Spinal cord (tissue), 9 donors: ENCODE measurements at regions not wholly inside any gene's neighbourhood (a gene's known extent, or its start where the extent isn't known, plus 50 kb on each side); places are given as distances from the start of the nearest gene placed in this dataset.

Experiments
- DNase-seq, 6 donors: peaks; one replicate each; pipeline versions ENCODE4 v3.0.0 to v3.0.0-alpha.2; 2013 to 2015; ENCODE audit warnings: low spot score in 6 of 6, low read depth in 4 of 6
- H3K27ac ChIP-seq: one replicate; pipeline ENCODE4 v1.5.1; 2013; ENCODE audit warnings: low read depth, low read length, control low read depth
- H3K27me3 ChIP-seq: one replicate; pipeline ENCODE4 v1.6.1; 2013; ENCODE audit warnings: low read length; ENCODE audit not compliant: control insufficient read depth, insufficient read depth
- H3K36me3 ChIP-seq: one replicate; pipeline ENCODE4 v1.6.1; 2013; ENCODE audit warnings: low read length; ENCODE audit not compliant: control insufficient read depth, insufficient read depth
- H3K4me1 ChIP-seq: one replicate; pipeline ENCODE4 v1.6.1; 2013; ENCODE audit warnings: low read length; ENCODE audit not compliant: control insufficient read depth, insufficient read depth
- H3K4me3 ChIP-seq: one replicate; pipeline ENCODE4 v1.5.1; 2013; ENCODE audit warnings: low read depth, low read length, control low read depth
- H3K9me3 ChIP-seq: one replicate; pipeline ENCODE4 v1.6.1; 2013; ENCODE audit warnings: low read length; ENCODE audit not compliant: control insufficient read depth, insufficient read depth
- WGBS: methylation state at CpG from one replicate; pipeline ENCODE4 v1.1.5; 2013; ENCODE audit warnings: missing lambda C conversion rate; ENCODE audit not compliant: insufficient coverage; 5-methylcytosine and 5-hydroxymethylcytosine counted together
- donor health status: healthy.

DNA sequence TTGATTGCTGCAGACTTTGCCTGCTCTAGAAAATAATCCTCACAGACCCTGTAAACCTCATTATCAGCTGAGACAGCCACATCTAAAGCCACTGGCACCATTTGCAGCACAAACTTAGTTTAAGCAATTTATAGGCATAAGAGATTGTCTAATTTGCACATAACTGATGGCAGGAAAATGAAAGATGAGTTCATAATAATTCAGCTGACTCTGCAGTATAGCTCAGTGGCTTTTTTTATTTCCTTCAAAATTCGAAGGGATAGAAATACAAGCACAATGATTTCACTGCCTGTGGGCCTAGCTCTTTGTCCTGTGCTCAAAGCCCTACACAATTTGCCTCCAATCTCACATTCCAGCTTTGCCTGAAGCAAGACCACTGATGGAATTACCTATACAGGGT, 341.2 kb downstream of the RAD51AP2 start:
- DNase-seq, result peak in 1 of 6 donors; percentile 53
- no peaks in the 10 kb centered on the region for H3K27me3 ChIP-seq
- no peak overlapping the region for H3K4me3 ChIP-seq
- 67% methylated on average over 1 of the region's 1 CpG for WGBS
- H3K9me3 ChIP-seq, result no peaks in the 10 kb centered on the region
- peaks cover 3% of the 10 kb centered on the region for H3K4me1 ChIP-seq
- H3K36me3 ChIP-seq, result no peaks in the 10 kb centered on the region
- no peak overlapping the region for H3K27ac ChIP-seq

DNA sequence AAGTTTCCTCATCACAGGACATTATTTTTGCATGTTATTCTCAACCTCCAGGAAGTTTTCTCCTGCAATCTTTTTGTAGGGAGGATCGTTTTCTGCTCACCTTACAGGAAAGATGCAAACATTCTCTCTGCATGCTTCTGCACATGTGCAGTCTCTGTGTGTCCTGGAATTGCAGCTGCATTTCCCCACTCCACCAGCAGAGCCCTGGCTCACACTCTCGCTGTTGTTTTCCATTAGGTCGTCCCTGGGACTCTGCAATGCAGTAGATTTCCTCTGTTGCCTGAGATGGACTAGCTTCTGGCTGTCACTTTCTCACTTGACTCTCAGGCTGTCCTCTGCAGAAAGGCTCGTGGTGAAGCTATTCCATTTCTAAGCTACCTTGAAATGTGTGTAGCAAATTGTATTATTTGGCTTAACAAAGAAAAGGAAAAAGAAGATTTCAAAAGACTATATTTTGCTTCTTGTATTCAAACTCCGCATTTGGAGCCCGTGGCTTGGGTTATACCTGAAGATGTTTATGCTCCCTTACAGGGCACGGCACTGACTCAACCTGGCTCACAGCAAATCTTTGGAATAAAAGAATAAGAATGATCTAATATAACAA, 346.7 kb downstream of the RAD51AP2 start:
- Histone ChIP-seq H3K36me3 (no peaks in the 10 kb centered on the region), H3K9me3 (no peaks in the 10 kb centered on the region), H3K4me1 (peaks cover 3% of the 10 kb centered on the region), H3K4me3 (no peak overlapping the region), H3K27me3 (no peaks in the 10 kb centered on the region), H3K27ac (no peak overlapping the region)
- DNase-seq, result peak in 4 of 6 donors; percentile 41 to 93 (median 53)
- 0% methylated on average over 3 of the region's 7 CpGs for WGBS

DNA sequence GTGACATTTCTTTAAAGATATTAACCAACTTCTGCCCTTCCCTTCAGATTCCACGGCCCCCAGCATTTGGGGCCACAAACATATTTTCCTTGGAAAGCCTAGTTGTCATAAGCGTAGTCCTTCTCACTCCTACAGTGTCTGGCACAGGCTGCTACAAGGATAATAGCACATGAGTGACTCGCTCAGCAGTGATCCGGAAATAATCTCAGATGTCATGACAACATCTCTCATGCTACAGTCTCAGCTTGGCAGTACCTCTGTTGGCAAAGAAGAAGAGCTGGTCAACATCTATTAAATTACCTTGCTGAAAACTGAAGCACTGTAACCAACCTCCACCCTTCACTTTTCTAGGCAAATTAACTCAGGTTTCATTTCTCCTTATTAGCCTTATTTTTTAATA, 351.7 kb downstream of the RAD51AP2 start:
- Histone ChIP-seq H3K36me3 (no peaks in the 10 kb centered on the region), H3K9me3 (no peaks in the 10 kb centered on the region), H3K27ac (no peak overlapping the region), H3K4me3 (no peak overlapping the region), H3K4me1 (no peaks in the 10 kb centered on the region), H3K27me3 (no peaks in the 10 kb centered on the region)
- DNase-seq, result peak in 2 of 6 donors; percentile 43 to 61
- 54% methylated on average over 4 of the region's 4 CpGs for WGBS

DNA sequence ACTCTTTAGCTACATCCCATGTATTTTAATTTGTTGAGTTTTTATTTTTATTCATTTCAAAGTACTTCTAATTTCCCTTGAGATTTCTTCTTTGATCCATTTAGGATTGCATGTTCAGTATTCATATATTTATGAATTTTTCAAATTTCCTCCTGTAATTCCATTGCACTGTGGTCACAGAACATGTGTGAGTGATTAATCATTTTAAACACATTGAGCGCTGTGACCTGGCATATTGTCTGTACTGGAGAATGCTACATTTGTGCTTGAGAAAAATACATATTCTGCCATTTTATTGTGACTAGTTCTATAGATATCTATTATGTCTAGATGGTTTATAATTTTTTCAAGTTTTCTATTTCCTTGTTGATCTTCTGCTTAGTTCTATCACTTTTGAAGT, 353.7 kb downstream of the RAD51AP2 start:
- no peaks in the 10 kb centered on the region for H3K36me3 ChIP-seq
- no peaks in the 10 kb centered on the region for H3K9me3 ChIP-seq
- WGBS, result no CpG with 5 or more reads among the region's 1 CpG
- H3K27ac ChIP-seq, result no peak overlapping the region
- H3K27me3 ChIP-seq, result no peaks in the 10 kb centered on the region
- no peaks in the 10 kb centered on the region for H3K4me1 ChIP-seq
- DNase-seq, result no peak
- no peak overlapping the region for H3K4me3 ChIP-seq

DNA sequence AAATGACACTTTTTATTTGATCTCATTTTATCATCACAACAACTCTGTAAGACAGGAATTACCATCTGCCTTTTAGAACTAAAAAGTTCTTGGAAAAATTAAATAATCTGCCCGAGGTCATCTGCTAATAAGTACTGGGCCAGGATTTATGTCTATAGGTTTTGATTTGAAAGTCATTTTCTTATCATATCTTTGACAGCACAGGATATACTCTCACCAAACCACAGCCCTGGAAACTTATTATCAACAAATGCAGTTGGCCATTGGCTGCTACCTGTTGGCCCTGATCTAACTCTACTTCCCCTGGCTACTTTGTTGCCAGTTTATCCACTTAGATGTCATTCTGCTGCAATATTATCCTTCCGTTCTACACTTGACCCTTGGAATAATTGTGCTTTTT, 354.6 kb downstream of the RAD51AP2 start:
- Histone ChIP-seq H3K4me1 (no peaks in the 10 kb centered on the region), H3K27ac (no peak overlapping the region), H3K36me3 (no peaks in the 10 kb centered on the region), H3K4me3 (no peak overlapping the region), H3K9me3 (no peaks in the 10 kb centered on the region), H3K27me3 (no peaks in the 10 kb centered on the region)
- no CpG with 5 or more reads among the region's 2 CpGs for WGBS
- DNase-seq, result no peak

DNA sequence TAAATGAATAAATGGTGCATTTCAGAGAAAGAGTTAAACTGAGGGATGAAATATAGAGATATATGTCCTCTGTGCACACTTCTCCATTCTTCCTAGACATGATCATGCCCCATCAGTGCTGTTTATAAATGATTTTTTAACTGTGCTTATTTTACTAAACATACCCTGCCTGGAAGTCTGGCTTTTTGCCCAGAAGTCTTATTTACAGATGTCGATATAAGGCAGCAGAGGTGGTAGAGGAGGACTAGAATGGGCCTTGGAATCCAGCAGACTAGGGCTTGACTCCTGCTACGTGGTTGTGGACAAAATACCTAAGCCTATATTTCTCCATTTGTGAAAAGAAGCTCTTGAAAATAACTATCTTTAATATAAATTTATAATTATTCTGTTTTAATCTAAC, 355.5 kb downstream of the RAD51AP2 start:
- Histone ChIP-seq H3K9me3 (no peaks in the 10 kb centered on the region), H3K36me3 (no peaks in the 10 kb centered on the region), H3K27ac (no peak overlapping the region), H3K27me3 (no peaks in the 10 kb centered on the region), H3K4me1 (no peaks in the 10 kb centered on the region), H3K4me3 (no peak overlapping the region)
- WGBS, result no CpG with 5 or more reads among the region's 2 CpGs
- no peak for DNase-seq

DNA sequence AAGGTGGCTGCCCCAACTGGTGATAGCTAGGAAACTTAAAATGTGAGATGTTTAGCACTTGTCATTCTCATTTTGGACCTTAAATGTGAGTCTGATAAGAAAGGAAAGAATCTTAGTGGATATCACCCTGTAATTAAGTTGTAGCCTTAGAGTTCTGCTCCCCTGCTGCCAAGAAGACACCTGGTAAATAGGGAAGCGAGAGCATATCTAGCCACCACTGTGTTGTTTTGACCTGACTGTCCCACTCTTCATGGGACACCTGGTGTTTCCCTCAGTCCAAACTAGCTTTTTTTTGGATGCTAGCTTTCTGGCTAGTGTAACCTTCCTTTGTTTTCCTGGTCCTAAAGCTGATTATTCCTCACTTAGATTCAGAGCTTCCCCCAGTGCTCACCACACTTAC, 357.6 kb downstream of the RAD51AP2 start:
- 100% methylated on average over 1 of the region's 1 CpG for WGBS
- H3K36me3 ChIP-seq, result no peaks in the 10 kb centered on the region
- no peaks in the 10 kb centered on the region for H3K27me3 ChIP-seq
- no peak for DNase-seq
- H3K4me3 ChIP-seq, result no peak overlapping the region
- H3K27ac ChIP-seq, result no peak overlapping the region
- H3K9me3 ChIP-seq, result no peaks in the 10 kb centered on the region
- H3K4me1 ChIP-seq, result no peaks in the 10 kb centered on the region

DNA sequence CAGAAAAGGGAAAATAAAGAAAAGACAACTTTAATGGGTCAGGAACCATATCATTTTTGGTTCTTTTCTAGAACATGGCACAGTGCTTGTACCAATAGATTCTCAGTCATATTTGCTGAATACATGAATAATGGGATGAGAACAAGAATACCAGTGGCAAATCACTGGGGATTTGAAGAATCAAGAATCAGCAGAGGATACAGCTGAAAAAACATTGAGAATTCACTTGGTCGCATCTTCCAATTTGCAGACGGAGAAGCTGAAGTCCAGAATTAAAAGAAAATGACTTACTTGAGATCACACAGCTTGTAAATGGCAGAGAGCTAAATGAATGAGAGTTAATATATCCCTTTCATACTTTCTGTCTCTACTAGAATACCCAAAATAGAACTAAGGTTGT, 362.2 kb downstream of the RAD51AP2 start:
- WGBS, result no CpG with 5 or more reads among the region's 2 CpGs
- DNase-seq, result no peak
- H3K4me1 ChIP-seq, result no peaks in the 10 kb centered on the region
- no peaks in the 10 kb centered on the region for H3K36me3 ChIP-seq
- no peak overlapping the region for H3K4me3 ChIP-seq
- no peaks in the 10 kb centered on the region for H3K9me3 ChIP-seq
- H3K27me3 ChIP-seq, result no peaks in the 10 kb centered on the region
- no peak overlapping the region for H3K27ac ChIP-seq

DNA sequence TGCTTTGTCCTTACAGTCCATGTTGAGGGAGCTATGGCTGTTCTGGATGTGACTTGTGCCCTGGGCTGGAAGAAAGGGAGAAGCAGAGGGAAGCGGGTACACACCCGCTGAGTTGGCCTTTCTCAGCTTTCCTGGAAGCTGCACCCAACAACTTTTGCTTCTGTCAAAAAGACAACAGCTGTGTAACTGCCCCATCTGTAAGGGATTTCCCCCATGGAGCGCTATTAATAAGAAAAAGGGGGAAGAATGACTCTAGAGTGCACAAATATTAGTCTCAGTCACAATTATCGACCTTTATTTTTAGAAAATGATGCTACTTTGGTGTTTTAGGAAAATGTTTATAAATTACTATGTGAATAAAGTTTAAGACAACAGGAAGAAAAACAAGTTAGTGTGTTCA, 368.3 kb downstream of the RAD51AP2 start:
- no peaks in the 10 kb centered on the region for H3K27me3 ChIP-seq
- no peaks in the 10 kb centered on the region for H3K4me1 ChIP-seq
- no CpG with 5 or more reads among the region's 4 CpGs for WGBS
- H3K4me3 ChIP-seq, result no peak overlapping the region
- H3K9me3 ChIP-seq, result no peaks in the 10 kb centered on the region
- no peak for DNase-seq
- H3K27ac ChIP-seq, result no peak overlapping the region
- H3K36me3 ChIP-seq, result no peaks in the 10 kb centered on the region

DNA sequence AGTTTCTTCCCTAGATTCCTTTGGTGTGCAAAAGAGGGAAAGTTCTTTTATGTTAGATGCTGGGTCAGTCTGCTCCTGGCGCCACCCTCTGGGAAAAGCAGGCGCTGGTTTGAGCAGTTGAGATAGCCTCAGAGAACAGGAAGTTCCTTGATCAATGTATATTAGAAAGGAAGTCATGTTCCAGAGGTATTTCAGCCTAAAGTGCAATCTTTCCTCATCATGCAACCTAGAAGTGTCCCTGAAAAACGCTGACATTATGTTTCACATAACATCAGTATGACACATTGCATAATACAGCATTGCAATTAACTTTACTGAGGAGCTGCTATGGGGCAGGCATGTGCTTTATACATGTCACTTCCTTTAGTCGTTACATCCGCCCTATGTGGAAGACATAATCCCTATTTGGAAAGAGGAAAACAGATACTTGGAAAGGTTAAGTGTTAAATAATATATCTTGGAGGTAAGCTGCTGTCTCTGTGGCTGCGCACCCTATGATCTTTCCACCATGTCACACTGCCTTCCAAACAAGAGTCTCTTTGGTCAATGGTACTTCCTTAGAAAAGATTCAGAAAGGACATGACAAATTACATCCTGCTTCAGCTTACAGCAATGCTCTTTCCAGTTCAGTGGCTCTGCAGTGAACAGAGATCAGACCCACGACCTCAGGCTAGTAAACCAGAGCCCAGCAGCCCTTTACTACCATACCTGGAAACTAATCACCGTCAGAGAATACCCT, 369.7 kb downstream of the RAD51AP2 start:
- H3K27ac ChIP-seq, result no peak overlapping the region
- no peaks in the 10 kb centered on the region for H3K9me3 ChIP-seq
- peak in 4 of 6 donors; percentile 29 to 79 (median 44) for DNase-seq
- H3K27me3 ChIP-seq, result no peaks in the 10 kb centered on the region
- no peaks in the 10 kb centered on the region for H3K36me3 ChIP-seq
- H3K4me1 ChIP-seq, result no peaks in the 10 kb centered on the region
- WGBS, result 49% methylated on average over 4 of the region's 8 CpGs
- H3K4me3 ChIP-seq, result no peak overlapping the region
